ENCODE measurements at regions not wholly inside any gene's neighbourhood (a gene's known extent, or its start where the extent isn't known, plus 50 kb on each side); places are given as distances from the start of the nearest gene placed in this dataset.

DNA sequence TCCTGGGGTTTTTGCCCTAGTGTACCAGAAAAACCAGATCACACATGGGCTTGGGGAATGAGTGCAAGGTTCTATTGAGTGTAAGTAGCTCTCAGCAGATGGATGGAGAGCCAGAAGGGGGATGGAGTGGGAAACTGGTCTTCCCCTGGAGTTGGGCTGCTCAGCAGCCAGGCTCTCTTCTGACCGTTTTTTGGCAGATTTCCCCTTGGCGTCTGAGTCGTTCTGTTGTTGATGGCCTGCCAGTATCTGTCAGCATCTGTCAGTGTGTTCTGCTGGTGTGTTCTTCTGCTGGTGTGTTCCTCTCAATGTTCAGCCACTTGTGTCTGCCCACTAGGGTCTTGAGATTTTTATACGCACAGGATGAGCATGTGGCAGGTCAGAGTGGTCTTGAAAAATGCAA is 633.9 kb upstream of the CPEB2 start:
- no peak for DNase-seq (ENCODE audit: low spot score)
- no peak for ATAC-seq (ENCODE audit: low FRiP score)
- no peak for TF ChIP-seq CTCF (IDR thresholded peaks at IDR 0.05)

- DNase-seq (ENCODE audit: low spot score) = no peak
- TF ChIP-seq CTCF (IDR thresholded peaks at IDR 0.05) = no peak
- no peak for ATAC-seq (ENCODE audit: low FRiP score)
Measured at GRCh38 chr4:14371131-14371530, 631.1 kb upstream of the CPEB2 start.

DNA sequence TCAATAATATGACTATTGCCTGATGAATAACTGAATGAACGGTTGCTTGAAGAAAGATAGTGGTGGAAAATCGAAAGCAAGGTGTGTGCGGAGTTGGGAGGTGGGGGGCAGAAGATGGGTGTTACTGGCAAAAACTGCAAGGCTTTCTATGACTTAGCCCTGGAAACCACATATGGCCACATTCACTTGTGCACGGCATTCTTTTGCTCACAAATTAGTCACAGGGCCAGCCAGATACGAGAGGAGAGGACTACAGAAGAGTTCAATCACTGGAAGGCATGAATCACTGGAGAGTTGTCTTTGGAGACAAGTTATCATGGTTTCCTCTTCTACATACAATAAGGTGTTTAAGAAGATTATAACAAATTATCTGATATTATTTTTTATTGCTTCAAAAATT is 626.5 kb upstream of the CPEB2 start:
- ATAC-seq (ENCODE audit: low FRiP score) (no peak), DNase-seq (ENCODE audit: low spot score) (no peak)
- no peak for TF ChIP-seq CTCF (IDR thresholded peaks at IDR 0.05)

- ATAC-seq (ENCODE audit: low FRiP score) (no peak), DNase-seq (ENCODE audit: low spot score) (no peak)
- no peak for TF ChIP-seq CTCF (IDR thresholded peaks at IDR 0.05)
Measured at GRCh38 chr4:14379183-14379582, 623.1 kb upstream of the CPEB2 start.

- DNase-seq (ENCODE audit: low spot score) (no peak), ATAC-seq (ENCODE audit: low FRiP score) (no peak)
- no peak for TF ChIP-seq CTCF (IDR thresholded peaks at IDR 0.05)
Measured at GRCh38 chr4:14383652-14384051, 618.6 kb upstream of the CPEB2 start.

- DNase-seq (ENCODE audit: low spot score) (no peak), ATAC-seq (ENCODE audit: low FRiP score) (no peak)
- no peak for TF ChIP-seq CTCF (IDR thresholded peaks at IDR 0.05)
Measured at GRCh38 chr4:14384824-14385223, 617.5 kb upstream of the CPEB2 start.

GRCh38 chr4:14386196-14386595 is 616.1 kb upstream of the CPEB2 start:
- no peak for DNase-seq (ENCODE audit: low spot score)
- ATAC-seq (ENCODE audit: low FRiP score) = no peak
- TF ChIP-seq CTCF (IDR thresholded peaks at IDR 0.05) = no peak
